UCSD-AML1 (cell line): ENCODE measurements at regions not wholly inside any gene's neighbourhood (a gene's known extent, or its start where the extent isn't known, plus 50 kb on each side); places are given as distances from the start of the nearest gene placed in this dataset.
A peak's percentile ranks its signal among the peaks of the same experiment; 100 is the strongest.
"Not testable (repeated sequence)": the region's sequence is repeated elsewhere in the genome, so short reads cannot be mapped to it uniquely, and the experiment has no call there.

Experiments
- DNase-seq: peaks from one replicate; lab custom pipeline; 2025; ENCODE audit not compliant: unreplicated experiment; lab: John Stamatoyannopoulos, UW

- DNase-seq: no peak
These were observed 529.5 kb downstream of the NTRK3 start for GRCh38 chr15:87727073-87727472.

- peak; percentile 11 for DNase-seq
These were observed 532.2 kb downstream of the NTRK3 start for GRCh38 chr15:87724330-87724729.

GRCh38 chr15:87722941-87723691, 533.4 kb downstream of the NTRK3 start:
- no peak for DNase-seq

- DNase-seq: no peak
These were observed 536.3 kb downstream of the NTRK3 start for GRCh38 chr15:87720235-87720634.

- DNase-seq: no peak
These were observed 540.1 kb downstream of the NTRK3 start for GRCh38 chr15:87716422-87716821.

- no peak for DNase-seq
These were observed 541.3 kb downstream of the NTRK3 start for GRCh38 chr15:87715252-87715651.

GRCh38 chr15:87713475-87713879, 543.1 kb downstream of the NTRK3 start:
- no peak for DNase-seq

- DNase-seq: no peak
These were observed 544.3 kb downstream of the NTRK3 start for GRCh38 chr15:87712211-87712610.

GRCh38 chr15:87711026-87711425, 545.5 kb downstream of the NTRK3 start:
- DNase-seq: no peak

GRCh38 chr15:87710406-87710805, 546.1 kb downstream of the NTRK3 start:
- DNase-seq: no peak

- no peak for DNase-seq
These were observed 548.9 kb downstream of the NTRK3 start for GRCh38 chr15:87707566-87708130.

GRCh38 chr15:87707071-87707470, 549.5 kb downstream of the NTRK3 start:
- no peak for DNase-seq

- DNase-seq: no peak
These were observed 550.5 kb downstream of the NTRK3 start for GRCh38 chr15:87706001-87706400.

- DNase-seq: no peak
These were observed 552.3 kb downstream of the NTRK3 start for GRCh38 chr15:87704276-87704675.

GRCh38 chr15:87703327-87704111, 553.0 kb downstream of the NTRK3 start:
- no peak for DNase-seq

- no peak for DNase-seq
These were observed 554.3 kb downstream of the NTRK3 start for GRCh38 chr15:87702270-87702669.

- not testable (repeated sequence) for DNase-seq
These were observed 558.1 kb downstream of the NTRK3 start for GRCh38 chr15:87698467-87698866.

- DNase-seq: no peak
These were observed 566.8 kb downstream of the NTRK3 start for GRCh38 chr15:87689716-87690115.

GRCh38 chr15:87687523-87687870, 569.0 kb downstream of the NTRK3 start:
- no peak for DNase-seq

GRCh38 chr15:87686841-87687522, 569.6 kb downstream of the NTRK3 start:
- no peak for DNase-seq

- DNase-seq: no peak
These were observed 570.2 kb downstream of the NTRK3 start for GRCh38 chr15:87686339-87686738.

GRCh38 chr15:87682527-87682926, 574.0 kb downstream of the NTRK3 start:
- no peak for DNase-seq
